ENCODE measurements at regions not wholly inside any gene's neighbourhood (a gene's known extent, or its start where the extent isn't known, plus 50 kb on each side); places are given as distances from the start of the nearest gene placed in this dataset.

- TF ChIP-seq CTCF (IDR thresholded peaks at IDR 0.05) (no peak), POLR2AphosphoS5 (IDR thresholded peaks at IDR 0.05) (no peak), POLR2A (IDR thresholded peaks at IDR 0.05) (no peak)
Observed at GRCh38 chr4:66091786-66092185, 421.5 kb upstream of the EPHA5 start.
